ENCODE measurements at regions not wholly inside any gene's neighbourhood (a gene's known extent, or its start where the extent isn't known, plus 50 kb on each side); places are given as distances from the start of the nearest gene placed in this dataset.

GRCh38 chr13:111964411-111965035 is 102.4 kb upstream of the SOX1 start:
- Mint-ChIP-seq H3K4me3 (no peak overlapping the region), H3K36me3 (ENCODE audit: low read depth) (no peaks in the 10 kb centered on the region), H3K27ac (no peak overlapping the region), H3K4me1 (no peaks in the 10 kb centered on the region), H3K27me3 (peaks cover 19% of the 10 kb centered on the region)
- no peaks in the 10 kb centered on the region for H3K9me3 ChIP-seq (ENCODE audit: control insufficient read depth, low read length, poor library complexity, severe bottlenecking)
- no peak for DNase-seq
- ATAC-seq = no peak

- H3K27ac Mint-ChIP-seq = no peak overlapping the region
- H3K4me3 Mint-ChIP-seq = no peak overlapping the region
- no peaks in the 10 kb centered on the region for H3K36me3 Mint-ChIP-seq (ENCODE audit: low read depth)
Observed at GRCh38 chr13:111965466-111966214, 101.3 kb upstream of the SOX1 start.

GRCh38 chr13:111966933-111967332 is 100.0 kb upstream of the SOX1 start:
- no peak overlapping the region for H3K27ac Mint-ChIP-seq
- no peak overlapping the region for H3K4me3 Mint-ChIP-seq
- H3K4me1 Mint-ChIP-seq = no peaks in the 10 kb centered on the region
- H3K9me3 ChIP-seq (ENCODE audit: control insufficient read depth, low read length, poor library complexity, severe bottlenecking) = no peaks in the 10 kb centered on the region
- H3K27me3 Mint-ChIP-seq = peaks cover 27% of the 10 kb centered on the region
- DNase-seq (no peak), ATAC-seq (no peak)
- no peaks in the 10 kb centered on the region for H3K36me3 Mint-ChIP-seq (ENCODE audit: low read depth)

More at GRCh38 chr13:111965466-111966214, 101.3 kb upstream of the SOX1 start:
- no peak for ATAC-seq
- no peak for DNase-seq
- H3K4me1 Mint-ChIP-seq = no peaks in the 10 kb centered on the region
- peaks cover 27% of the 10 kb centered on the region for H3K27me3 Mint-ChIP-seq
- no peaks in the 10 kb centered on the region for H3K9me3 ChIP-seq (ENCODE audit: control insufficient read depth, low read length, poor library complexity, severe bottlenecking)

- H3K27ac Mint-ChIP-seq = no peak overlapping the region
- DNase-seq (no peak), ATAC-seq (no peak)
- no peaks in the 10 kb centered on the region for H3K4me1 Mint-ChIP-seq
- H3K4me3 Mint-ChIP-seq = peak overlapping the region; percentile 9
- peaks cover 27% of the 10 kb centered on the region for H3K27me3 Mint-ChIP-seq
- H3K36me3 Mint-ChIP-seq (ENCODE audit: low read depth) = no peaks in the 10 kb centered on the region
- no peaks in the 10 kb centered on the region for H3K9me3 ChIP-seq (ENCODE audit: control insufficient read depth, low read length, poor library complexity, severe bottlenecking)
Observed at GRCh38 chr13:111967572-111968201, 99.3 kb upstream of the SOX1 start.

GRCh38 chr13:111968336-111969010 is 98.5 kb upstream of the SOX1 start:
- Mint-ChIP-seq H3K4me1 (no peaks in the 10 kb centered on the region), H3K4me3 (no peak overlapping the region), H3K36me3 (ENCODE audit: low read depth) (no peaks in the 10 kb centered on the region), H3K27ac (no peak overlapping the region), H3K27me3 (peaks cover 27% of the 10 kb centered on the region)
- no peak for DNase-seq
- H3K9me3 ChIP-seq (ENCODE audit: control insufficient read depth, low read length, poor library complexity, severe bottlenecking) = no peaks in the 10 kb centered on the region
- ATAC-seq = no peak

GRCh38 chr13:111969551-111970135 is 97.3 kb upstream of the SOX1 start:
- H3K4me3 Mint-ChIP-seq = no peak overlapping the region
- H3K27me3 Mint-ChIP-seq = peaks cover 27% of the 10 kb centered on the region
- H3K4me1 Mint-ChIP-seq = no peaks in the 10 kb centered on the region
- DNase-seq = no peak
- no peaks in the 10 kb centered on the region for H3K36me3 Mint-ChIP-seq (ENCODE audit: low read depth)
- no peaks in the 10 kb centered on the region for H3K9me3 ChIP-seq (ENCODE audit: control insufficient read depth, low read length, poor library complexity, severe bottlenecking)
- no peak for ATAC-seq
- H3K27ac Mint-ChIP-seq = no peak overlapping the region

GRCh38 chr13:111970494-111971141 is 96.3 kb upstream of the SOX1 start:
- ATAC-seq (no peak), DNase-seq (no peak)
- H3K36me3 Mint-ChIP-seq (ENCODE audit: low read depth) = no peaks in the 10 kb centered on the region
- H3K27ac Mint-ChIP-seq = no peak overlapping the region
- H3K27me3 Mint-ChIP-seq = peaks cover 27% of the 10 kb centered on the region
- no peak overlapping the region for H3K4me3 Mint-ChIP-seq
- H3K9me3 ChIP-seq (ENCODE audit: control insufficient read depth, low read length, poor library complexity, severe bottlenecking) = no peaks in the 10 kb centered on the region
- no peaks in the 10 kb centered on the region for H3K4me1 Mint-ChIP-seq

GRCh38 chr13:111971891-111972780 is 94.8 kb upstream of the SOX1 start:
- no peak for DNase-seq

GRCh38 chr13:111973186-111973585 is 93.8 kb upstream of the SOX1 start:
- no peaks in the 10 kb centered on the region for H3K4me1 Mint-ChIP-seq
- DNase-seq (no peak), ATAC-seq (no peak)
- H3K36me3 Mint-ChIP-seq (ENCODE audit: low read depth) = no peaks in the 10 kb centered on the region
- H3K4me3 Mint-ChIP-seq = no peak overlapping the region
- H3K9me3 ChIP-seq (ENCODE audit: control insufficient read depth, low read length, poor library complexity, severe bottlenecking) = no peaks in the 10 kb centered on the region
- no peak overlapping the region for H3K27ac Mint-ChIP-seq
- peaks cover 15% of the 10 kb centered on the region for H3K27me3 Mint-ChIP-seq

More at GRCh38 chr13:111971891-111972780, 94.8 kb upstream of the SOX1 start:
- peaks cover 26% of the 10 kb centered on the region for H3K27me3 Mint-ChIP-seq
- H3K9me3 ChIP-seq (ENCODE audit: control insufficient read depth, low read length, poor library complexity, severe bottlenecking) = no peaks in the 10 kb centered on the region
- ATAC-seq = no peak
- no peak overlapping the region for H3K4me3 Mint-ChIP-seq
- no peaks in the 10 kb centered on the region for H3K4me1 Mint-ChIP-seq
- H3K36me3 Mint-ChIP-seq (ENCODE audit: low read depth) = no peaks in the 10 kb centered on the region
- H3K27ac Mint-ChIP-seq = no peak overlapping the region

GRCh38 chr13:111973605-111974340 is 93.2 kb upstream of the SOX1 start:
- DNase-seq (no peak), ATAC-seq (no peak)
- H3K9me3 ChIP-seq (ENCODE audit: control insufficient read depth, low read length, poor library complexity, severe bottlenecking) = no peaks in the 10 kb centered on the region
- Mint-ChIP-seq H3K27me3 (peaks cover 17% of the 10 kb centered on the region), H3K4me3 (no peak overlapping the region), H3K4me1 (no peaks in the 10 kb centered on the region), H3K36me3 (ENCODE audit: low read depth) (no peaks in the 10 kb centered on the region), H3K27ac (no peak overlapping the region)

- no peaks in the 10 kb centered on the region for H3K36me3 Mint-ChIP-seq (ENCODE audit: low read depth)
- H3K4me3 Mint-ChIP-seq = no peak overlapping the region
- ATAC-seq (no peak), DNase-seq (no peak)
- no peak overlapping the region for H3K27ac Mint-ChIP-seq
- peaks cover 18% of the 10 kb centered on the region for H3K27me3 Mint-ChIP-seq
- H3K9me3 ChIP-seq (ENCODE audit: control insufficient read depth, low read length, poor library complexity, severe bottlenecking) = no peaks in the 10 kb centered on the region
- no peaks in the 10 kb centered on the region for H3K4me1 Mint-ChIP-seq
Observed at GRCh38 chr13:111974341-111974640, 92.7 kb upstream of the SOX1 start.

Measured in T-helper 17 cell (primary cell).